HG03103 (cell line): ENCODE measurements at regions not wholly inside any gene's neighbourhood (a gene's known extent, or its start where the extent isn't known, plus 50 kb on each side); places are given as distances from the start of the nearest gene placed in this dataset.

Experiments
- ATAC-seq: cut with Tn5 transposase; IDR thresholded peaks from one replicate; pipeline ENCODE4 v1.9.1; 2021; ENCODE audit warnings: low read depth; ENCODE audit not compliant: unreplicated experiment

GRCh38 chr5:8446179-8446578 lies 577.2 kb downstream of the MTRR start:
- peak; percentile 52 for ATAC-seq

DNA sequence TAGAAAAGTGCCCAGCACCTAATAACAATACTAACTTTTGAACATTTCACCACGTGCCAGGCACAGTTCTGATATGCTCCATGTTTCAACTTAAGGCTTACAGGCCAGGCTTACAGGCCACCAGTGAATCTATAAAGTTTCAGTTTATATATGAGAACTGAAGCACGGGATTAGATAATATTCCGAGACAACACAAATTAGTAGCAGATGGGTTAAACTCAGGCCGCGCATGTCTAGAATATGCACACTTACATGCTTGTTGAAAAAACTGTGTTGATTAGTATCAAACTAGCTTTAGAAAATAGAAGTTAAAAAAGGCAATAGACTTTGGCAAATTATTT lies 587.9 kb downstream of the MTRR start:
- no peak for ATAC-seq

- ATAC-seq = peak; percentile 92
Observed at GRCh38 chr5:8457187-8458037, 588.5 kb downstream of the MTRR start.

- ATAC-seq = peak; percentile 6
Observed at GRCh38 chr5:8458038-8458383, 589.1 kb downstream of the MTRR start.

DNA sequence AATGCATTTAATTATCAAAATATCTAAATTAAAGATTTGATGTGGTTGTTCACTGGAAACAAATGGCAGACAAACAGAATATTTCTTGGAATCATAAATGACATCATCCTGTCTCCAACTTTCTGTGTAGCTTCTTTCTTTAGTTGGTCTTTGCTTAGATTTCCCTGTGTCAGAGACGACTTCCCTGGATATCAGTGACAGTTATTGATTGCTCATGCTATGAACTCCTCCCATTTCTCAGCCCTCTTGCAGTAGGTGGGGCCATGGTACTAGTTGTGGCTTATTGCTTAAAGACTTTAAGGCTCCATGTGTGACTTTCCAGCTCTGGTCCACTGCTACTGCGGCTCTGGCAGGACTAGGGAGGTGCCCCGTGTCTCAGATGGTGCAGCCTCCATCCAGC lies 592.6 kb downstream of the MTRR start:
- no peak for ATAC-seq

DNA sequence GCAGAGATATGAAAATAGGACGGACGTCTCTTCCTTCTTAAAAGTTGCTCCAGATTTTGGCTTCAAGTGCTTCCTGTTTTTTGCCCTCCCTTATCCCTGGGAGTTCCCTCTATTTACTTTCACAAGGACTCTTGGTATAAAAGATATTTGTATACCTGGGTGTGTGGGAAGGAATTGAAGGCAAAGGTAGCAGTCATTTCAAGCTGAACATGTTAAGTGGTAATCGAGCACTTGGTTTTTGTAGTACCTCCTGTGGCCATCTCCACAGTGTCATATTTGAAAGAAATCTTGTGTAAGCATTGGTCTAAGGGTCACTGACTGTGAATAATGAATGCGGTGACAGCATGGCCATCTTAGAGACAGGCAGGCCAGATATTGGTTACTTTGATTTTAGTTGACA lies 593.6 kb downstream of the MTRR start:
- no peak for ATAC-seq

DNA sequence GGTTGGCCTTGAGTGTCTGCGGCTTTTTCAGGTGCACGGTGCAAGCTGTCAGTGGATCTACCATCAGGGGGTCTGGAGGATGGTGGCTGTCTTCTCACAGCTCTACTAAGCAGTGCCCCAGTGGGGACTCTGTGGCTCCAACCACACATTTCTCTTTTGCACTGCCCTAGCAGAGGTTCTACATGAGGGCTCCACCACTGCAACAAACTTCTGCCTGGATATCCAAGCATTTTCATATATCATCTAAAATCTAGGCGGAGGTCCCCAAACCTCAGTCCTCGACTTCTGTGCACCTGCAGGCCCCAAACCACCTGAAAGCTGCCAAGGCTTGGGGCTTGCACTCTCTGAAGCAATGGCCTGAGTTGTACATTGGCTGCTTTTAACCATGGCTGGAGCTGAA lies 601.5 kb downstream of the MTRR start:
- ATAC-seq = no peak

- no peak for ATAC-seq
Observed at GRCh38 chr5:8471581-8471980, 602.6 kb downstream of the MTRR start.

GRCh38 chr5:8473016-8473415 lies 604.1 kb downstream of the MTRR start:
- ATAC-seq = no peak

- ATAC-seq = no peak
Observed at GRCh38 chr5:8473827-8474568, 605.0 kb downstream of the MTRR start.

DNA sequence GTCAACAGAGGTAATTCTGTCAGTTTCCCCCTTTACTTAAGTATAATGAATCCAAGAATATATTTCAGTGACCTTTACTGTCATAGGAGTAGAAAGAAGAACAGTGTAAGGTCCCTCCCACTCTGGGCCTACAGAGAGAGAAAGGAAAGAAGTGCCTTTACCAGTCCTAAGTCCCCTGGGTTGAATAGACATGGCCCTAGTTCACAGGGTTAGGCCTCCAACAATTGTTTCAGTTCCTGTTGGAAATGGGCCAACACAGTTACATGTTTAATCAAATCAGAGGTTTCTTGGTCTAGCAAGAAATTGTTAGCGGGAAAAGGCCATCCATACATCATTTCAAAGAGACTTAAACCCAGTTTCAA lies 605.6 kb downstream of the MTRR start:
- ATAC-seq = no peak

GRCh38 chr5:8478326-8478725 lies 609.4 kb downstream of the MTRR start:
- ATAC-seq = no peak

- ATAC-seq = no peak
Observed at GRCh38 chr5:8481007-8481406, 612.1 kb downstream of the MTRR start.

- ATAC-seq = no peak
Observed at GRCh38 chr5:8491254-8491653, 622.3 kb downstream of the MTRR start.

GRCh38 chr5:8493176-8493575 lies 624.2 kb downstream of the MTRR start:
- ATAC-seq = no peak

- ATAC-seq = no peak
Observed at GRCh38 chr5:8500426-8500825, 631.5 kb downstream of the MTRR start.

- no peak for ATAC-seq
Observed at GRCh38 chr5:8505196-8505595, 636.2 kb downstream of the MTRR start.

- no peak for ATAC-seq
Observed at GRCh38 chr5:8508231-8508630, 639.3 kb downstream of the MTRR start.

- no peak for ATAC-seq
Observed at GRCh38 chr5:8516356-8516755, 647.4 kb downstream of the MTRR start.

DNA sequence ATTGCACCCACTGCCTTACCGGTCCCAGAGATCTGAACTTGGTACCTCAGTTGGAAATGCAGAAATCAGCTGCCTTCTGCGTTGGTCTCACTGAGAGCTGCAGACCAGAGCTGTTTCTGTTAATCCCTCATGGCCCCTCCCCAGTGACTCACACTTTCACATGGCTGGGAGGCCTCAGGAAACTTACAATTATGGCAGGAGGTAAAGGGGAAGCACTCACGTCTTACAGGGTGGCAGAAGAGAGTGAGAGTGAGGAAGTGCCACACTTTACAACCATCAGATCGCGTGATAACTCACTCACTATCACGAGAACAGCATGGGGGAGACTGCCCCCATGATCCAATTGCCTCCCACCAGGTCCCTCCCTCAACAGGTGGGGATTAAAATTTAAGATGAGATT lies 648.5 kb downstream of the MTRR start:
- no peak for ATAC-seq

DNA sequence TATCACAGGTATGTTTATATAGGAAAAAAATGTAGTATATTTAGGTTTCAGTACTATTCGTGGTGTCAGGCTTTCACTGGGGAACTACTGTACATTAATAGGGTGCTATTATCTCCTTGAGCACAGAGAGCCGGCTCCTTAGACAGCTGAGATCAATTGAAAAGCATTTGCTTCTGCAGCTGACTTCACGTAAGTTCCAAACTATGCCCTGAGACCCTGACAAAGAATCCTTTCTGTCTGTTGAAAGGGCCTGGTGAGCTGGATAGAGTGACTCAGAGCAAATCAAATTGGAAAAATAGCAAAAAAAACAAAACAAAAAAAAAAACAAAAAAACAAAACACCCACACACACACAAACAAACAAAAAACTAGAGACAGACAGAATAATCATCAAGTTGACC lies 652.0 kb downstream of the MTRR start:
- no peak for ATAC-seq

DNA sequence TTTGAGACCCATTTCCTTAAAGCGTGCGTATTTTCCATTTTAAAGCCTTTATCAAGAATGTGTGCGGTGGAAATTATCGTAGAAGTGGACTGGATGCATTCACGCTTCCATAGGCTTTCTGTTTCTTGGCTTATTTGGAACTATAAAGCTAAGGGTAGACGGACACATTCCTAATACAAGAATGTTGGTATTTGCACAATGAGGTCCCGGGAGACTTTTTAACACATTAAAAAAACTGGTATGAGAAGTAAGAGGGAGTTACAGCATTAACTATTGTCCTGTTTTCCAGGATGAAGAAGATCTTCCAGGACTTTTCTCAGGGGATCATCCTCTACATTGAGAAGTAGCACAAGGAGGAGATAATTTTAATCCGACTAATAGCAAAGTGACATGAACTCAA lies 653.0 kb downstream of the MTRR start:
- no peak for ATAC-seq
